ENCODE measurements at regions not wholly inside any gene's neighbourhood (a gene's known extent, or its start where the extent isn't known, plus 50 kb on each side); places are given as distances from the start of the nearest gene placed in this dataset.

- TF ChIP-seq RARB (CRISPR knock-in tag; IDR thresholded peaks at IDR 0.05) (no peak), CREB5 (CRISPR knock-in tag; IDR thresholded peaks at IDR 0.05; ENCODE audit: low read depth) (no peak)
- TF ChIP-seq, protein P1, sequence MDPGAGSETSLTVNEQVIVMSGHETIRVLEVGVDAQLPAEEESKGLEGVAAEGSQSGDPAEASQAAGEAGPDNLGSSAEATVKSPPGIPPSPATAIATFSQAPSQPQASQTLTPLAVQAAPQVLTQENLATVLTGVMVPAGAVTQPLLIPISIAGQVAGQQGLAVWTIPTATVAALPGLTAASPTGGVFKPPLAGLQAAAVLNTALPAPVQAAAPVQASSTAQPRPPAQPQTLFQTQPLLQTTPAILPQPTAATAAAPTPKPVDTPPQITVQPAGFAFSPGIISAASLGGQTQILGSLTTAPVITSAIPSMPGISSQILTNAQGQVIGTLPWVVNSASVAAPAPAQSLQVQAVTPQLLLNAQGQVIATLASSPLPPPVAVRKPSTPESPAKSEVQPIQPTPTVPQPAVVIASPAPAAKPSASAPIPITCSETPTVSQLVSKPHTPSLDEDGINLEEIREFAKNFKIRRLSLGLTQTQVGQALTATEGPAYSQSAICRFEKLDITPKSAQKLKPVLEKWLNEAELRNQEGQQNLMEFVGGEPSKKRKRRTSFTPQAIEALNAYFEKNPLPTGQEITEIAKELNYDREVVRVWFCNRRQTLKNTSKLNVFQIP (CRISPR knock-in tag; IDR thresholded peaks at IDR 0.05; ENCODE audit: borderline replicate concordance, low read depth), result no peak
Measured at GRCh38 chr18:78898066-78898465, 81.6 kb upstream of the SALL3 start.
